ENCODE measurements at regions not wholly inside any gene's neighbourhood (a gene's known extent, or its start where the extent isn't known, plus 50 kb on each side); places are given as distances from the start of the nearest gene placed in this dataset.

DNA sequence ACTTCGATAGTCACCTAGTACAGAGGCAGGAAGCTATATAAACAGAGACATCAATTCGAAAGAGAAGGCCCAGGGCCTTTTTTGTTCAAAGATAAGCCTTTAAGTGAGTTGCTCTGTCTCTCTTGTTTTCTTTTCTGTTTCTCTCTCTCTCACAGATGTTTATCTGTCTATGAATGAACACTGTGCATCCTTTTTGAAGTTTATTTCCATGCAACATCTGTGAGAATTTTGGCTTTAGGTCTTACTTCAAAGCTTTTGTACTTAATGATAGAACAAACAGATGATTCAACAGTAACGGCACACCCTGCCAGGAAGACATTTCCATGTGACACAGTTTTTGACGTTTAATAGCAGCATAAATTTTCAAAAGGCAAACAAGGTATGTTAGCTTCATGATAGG is 1413.1 kb upstream of the CDH6 start:
- no peaks in the 10 kb centered on the region for H3K36me3 ChIP-seq (ENCODE audit: control insufficient read depth, insufficient read depth, low read length)
- no peak for DNase-seq (ENCODE audit: low read depth in 2 of 2)
- no peak overlapping the region for H3K27ac ChIP-seq (ENCODE audit: insufficient read depth, low read length)
- no peaks in the 10 kb centered on the region for H4K20me1 ChIP-seq (ENCODE audit: control insufficient read depth, extremely low read depth, insufficient read depth, low read length)
- H3K4me2 ChIP-seq (ENCODE audit: extremely low read depth, insufficient read depth, low read length), result no peak overlapping the region
- no peak overlapping the region for H3K4me3 ChIP-seq (replicated peaks in 1 of 4; ENCODE audit: control extremely low read depth in 1 of 4, insufficient read depth in 1 of 4, low read depth in 3 of 4, low read length in 4 of 4)
- no peaks in the 10 kb centered on the region for H3K9me3 ChIP-seq (ENCODE audit: control insufficient read depth, insufficient read depth, low read depth, low read length)
- H2AFZ ChIP-seq (ENCODE audit: low read length), result no peak overlapping the region
- no peak for TF ChIP-seq EZH2 (IDR thresholded peaks at IDR 0.05; ENCODE audit: low read length, missing control alignments)
- TF ChIP-seq, protein P1, sequence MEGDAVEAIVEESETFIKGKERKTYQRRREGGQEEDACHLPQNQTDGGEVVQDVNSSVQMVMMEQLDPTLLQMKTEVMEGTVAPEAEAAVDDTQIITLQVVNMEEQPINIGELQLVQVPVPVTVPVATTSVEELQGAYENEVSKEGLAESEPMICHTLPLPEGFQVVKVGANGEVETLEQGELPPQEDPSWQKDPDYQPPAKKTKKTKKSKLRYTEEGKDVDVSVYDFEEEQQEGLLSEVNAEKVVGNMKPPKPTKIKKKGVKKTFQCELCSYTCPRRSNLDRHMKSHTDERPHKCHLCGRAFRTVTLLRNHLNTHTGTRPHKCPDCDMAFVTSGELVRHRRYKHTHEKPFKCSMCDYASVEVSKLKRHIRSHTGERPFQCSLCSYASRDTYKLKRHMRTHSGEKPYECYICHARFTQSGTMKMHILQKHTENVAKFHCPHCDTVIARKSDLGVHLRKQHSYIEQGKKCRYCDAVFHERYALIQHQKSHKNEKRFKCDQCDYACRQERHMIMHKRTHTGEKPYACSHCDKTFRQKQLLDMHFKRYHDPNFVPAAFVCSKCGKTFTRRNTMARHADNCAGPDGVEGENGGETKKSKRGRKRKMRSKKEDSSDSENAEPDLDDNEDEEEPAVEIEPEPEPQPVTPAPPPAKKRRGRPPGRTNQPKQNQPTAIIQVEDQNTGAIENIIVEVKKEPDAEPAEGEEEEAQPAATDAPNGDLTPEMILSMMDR (conservative IDR thresholded peaks at IDR 0.05 in 1 of 2, IDR thresholded peaks at IDR 0.05 in 1 of 2; ENCODE audit: low read depth in 1 of 2, low read length in 2 of 2), result no peak
- no peaks in the 10 kb centered on the region for H3K79me2 ChIP-seq (ENCODE audit: control insufficient read depth, insufficient read depth, low read length)
- H3K4me1 ChIP-seq (ENCODE audit: control insufficient read depth, extremely low read depth, insufficient read depth, low read length), result no peaks in the 10 kb centered on the region
- no peak overlapping the region for H3K9ac ChIP-seq (ENCODE audit: insufficient read depth, low read length)
- no peaks in the 10 kb centered on the region for H3K27me3 ChIP-seq (ENCODE audit: control insufficient read depth, insufficient read depth, low read length)

DNA sequence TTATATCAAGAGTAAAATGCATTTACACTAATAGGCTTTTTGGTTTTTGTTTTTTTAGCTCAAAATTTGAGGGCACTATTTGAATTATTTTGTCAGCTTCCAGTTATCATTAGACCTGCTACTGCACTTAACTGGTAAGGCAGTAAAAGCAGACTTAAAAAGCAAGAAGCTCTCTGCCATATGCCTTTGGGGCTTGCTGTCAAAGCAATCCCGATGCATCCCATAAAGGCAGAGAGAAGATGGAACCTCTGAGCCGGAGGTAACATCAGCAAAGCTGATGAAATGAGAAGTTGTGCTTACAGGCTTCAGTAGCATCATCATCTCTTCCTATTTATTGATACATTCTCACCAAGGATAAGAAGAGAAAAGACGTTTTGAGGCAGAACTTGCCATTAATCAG is 1414.3 kb upstream of the CDH6 start:
- Histone ChIP-seq H3K36me3 (ENCODE audit: control insufficient read depth, insufficient read depth, low read length) (no peaks in the 10 kb centered on the region), H3K9ac (ENCODE audit: insufficient read depth, low read length) (no peak overlapping the region), H3K9me3 (ENCODE audit: control insufficient read depth, insufficient read depth, low read depth, low read length) (no peaks in the 10 kb centered on the region), H3K4me1 (ENCODE audit: control insufficient read depth, extremely low read depth, insufficient read depth, low read length) (no peaks in the 10 kb centered on the region), H3K27ac (ENCODE audit: insufficient read depth, low read length) (no peak overlapping the region), H4K20me1 (ENCODE audit: control insufficient read depth, extremely low read depth, insufficient read depth, low read length) (no peaks in the 10 kb centered on the region), H3K79me2 (ENCODE audit: control insufficient read depth, insufficient read depth, low read length) (no peaks in the 10 kb centered on the region), H3K27me3 (ENCODE audit: control insufficient read depth, insufficient read depth, low read length) (no peaks in the 10 kb centered on the region), H3K4me3 (replicated peaks in 1 of 4; ENCODE audit: control extremely low read depth in 1 of 4, insufficient read depth in 1 of 4, low read depth in 3 of 4, low read length in 4 of 4) (no peak overlapping the region), H3K4me2 (ENCODE audit: extremely low read depth, insufficient read depth, low read length) (no peak overlapping the region), H2AFZ (ENCODE audit: low read length) (no peak overlapping the region)
- no peak for DNase-seq (ENCODE audit: low read depth in 2 of 2)
- TF ChIP-seq, protein P1 (conservative IDR thresholded peaks at IDR 0.05 in 1 of 2, IDR thresholded peaks at IDR 0.05 in 1 of 2; ENCODE audit: low read depth in 1 of 2, low read length in 2 of 2), result no peak
- TF ChIP-seq EZH2 (IDR thresholded peaks at IDR 0.05; ENCODE audit: low read length, missing control alignments), result no peak

DNA sequence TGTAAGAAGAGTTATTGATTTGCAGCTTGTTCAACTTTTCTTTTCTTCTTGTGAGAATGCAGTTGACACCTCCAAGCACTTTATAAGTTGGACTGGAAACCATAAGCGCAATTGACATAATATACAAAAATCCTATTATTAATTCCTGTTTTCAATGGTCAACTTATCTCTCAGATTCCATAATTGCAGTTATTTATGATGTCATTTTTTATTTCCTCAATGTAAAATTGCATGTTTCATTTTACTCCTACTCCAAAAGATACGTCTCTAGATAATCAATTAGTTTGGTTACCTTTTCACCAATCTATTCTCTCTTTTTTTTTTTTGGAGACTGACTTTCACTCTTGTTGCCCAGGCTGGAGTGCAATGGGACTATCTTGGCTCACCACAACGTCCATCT is 1416.1 kb upstream of the CDH6 start:
- Histone ChIP-seq H3K27ac (ENCODE audit: insufficient read depth, low read length) (no peak overlapping the region), H3K79me2 (ENCODE audit: control insufficient read depth, insufficient read depth, low read length) (no peaks in the 10 kb centered on the region), H3K36me3 (ENCODE audit: control insufficient read depth, insufficient read depth, low read length) (no peaks in the 10 kb centered on the region), H3K9ac (ENCODE audit: insufficient read depth, low read length) (no peak overlapping the region), H3K9me3 (ENCODE audit: control insufficient read depth, insufficient read depth, low read depth, low read length) (no peaks in the 10 kb centered on the region), H4K20me1 (ENCODE audit: control insufficient read depth, extremely low read depth, insufficient read depth, low read length) (no peaks in the 10 kb centered on the region), H3K4me2 (ENCODE audit: extremely low read depth, insufficient read depth, low read length) (no peak overlapping the region), H3K4me1 (ENCODE audit: control insufficient read depth, extremely low read depth, insufficient read depth, low read length) (no peaks in the 10 kb centered on the region), H3K4me3 (replicated peaks in 1 of 4; ENCODE audit: control extremely low read depth in 1 of 4, insufficient read depth in 1 of 4, low read depth in 3 of 4, low read length in 4 of 4) (no peak overlapping the region), H3K27me3 (ENCODE audit: control insufficient read depth, insufficient read depth, low read length) (no peaks in the 10 kb centered on the region), H2AFZ (ENCODE audit: low read length) (no peak overlapping the region)
- no peak for TF ChIP-seq EZH2 (IDR thresholded peaks at IDR 0.05; ENCODE audit: low read length, missing control alignments)
- TF ChIP-seq, protein P1 (conservative IDR thresholded peaks at IDR 0.05 in 1 of 2, IDR thresholded peaks at IDR 0.05 in 1 of 2; ENCODE audit: low read depth in 1 of 2, low read length in 2 of 2), result no peak
- DNase-seq (ENCODE audit: low read depth in 2 of 2), result no peak

Data from fibroblast of lung (primary cell).